GM12878 (cell line): ENCODE measurements at regions not wholly inside any gene's neighbourhood (a gene's known extent, or its start where the extent isn't known, plus 50 kb on each side); places are given as distances from the start of the nearest gene placed in this dataset.

Experiments
- ATAC-seq: fragments of 200-7000 bp; cut with Tn5 transposase; 3 replicates; pipeline ENCODE4 v1.9.1; 2020; ENCODE audit warnings: mild to moderate bottlenecking, moderate library complexity
- BruUV-seq: library from RNA; stranded (reverse); fragments of 400-500 nt; replicated peaks from 2 replicates; lab custom pipeline; 2021; lab: Mats Ljungman, UMichigan
- CTCF ChIA-PET: fragments of 300-600 bp; sonication (Branson Sonifier 250); formaldehyde crosslinking; extraction: SDS; loops from one replicate; lab custom pipeline; 2021; ENCODE audit warnings: inconsistent platforms; lab: Yijun Ruan, JAX
- POLR2A ChIA-PET: fragments of 350-600 bp; formaldehyde crosslinking; extraction: SDS; loops from one replicate; lab custom pipeline; 2021; ENCODE audit warnings: inconsistent platforms; lab: Charles Lee
- RAD21 ChIA-PET: fragments of 300-600 bp; sonication (Branson Sonifier 250); formaldehyde crosslinking; loops from one replicate; lab custom pipeline; 2023; ENCODE audit warnings: antibody characterized with exemption; ENCODE audit not compliant: unreplicated experiment; lab: Charles Lee
- SMC1A ChIA-PET: fragments of 300-600 bp; sonication (Branson Sonifier 250); formaldehyde crosslinking; loops from one replicate; lab custom pipeline; 2023; ENCODE audit not compliant: unreplicated experiment, uncharacterized antibody; lab: Charles Lee
- DNase-seq: peaks from one replicate; pipeline ENCODE4 v3.0.0-alpha.2; 2011; ENCODE audit warnings: low read depth, low spot score
- FAIRE-seq: peaks from 3 replicates; lab custom pipeline; 2011; peaks lifted over from hg19 to GRCh38; lab: Jason Lieb, UNC
- H2AFZ ChIP-seq: 2 replicates; pipeline ENCODE4 v1.6.0; 2011; ENCODE audit warnings: low read depth, low read length, control low read depth; ENCODE audit not compliant: control insufficient read depth
- H3K27ac ChIP-seq: 2 replicates; pipeline ENCODE4 v1.5.1; 2011; ENCODE audit warnings: control low read depth; ENCODE audit not compliant: control insufficient read depth, insufficient read depth
- H3K27me3 ChIP-seq, 2 experiments: replicated peaks in 1 of 2; 2 replicates each; pipeline versions ENCODE4 v1.6.0 to v1.6.1; 2011; ENCODE audit warnings: low read length in 1 of 2; ENCODE audit not compliant: control insufficient read depth in 2 of 2, insufficient read depth in 2 of 2
- H3K36me3 ChIP-seq, 2 experiments: 2 replicates each; pipeline ENCODE4 v1.5.1; 2011; ENCODE audit warnings: low read length in 1 of 2; ENCODE audit not compliant: control insufficient read depth in 2 of 2, insufficient read depth in 2 of 2
- H3K4me1 ChIP-seq: 2 replicates; pipeline ENCODE4 v1.6.1; 2011; ENCODE audit warnings: mild to moderate bottlenecking, low read length, moderate library complexity, mixed read lengths; ENCODE audit not compliant: control insufficient read depth, insufficient read depth
- H3K4me2 ChIP-seq: 2 replicates; pipeline ENCODE4 v1.6.0; 2011; ENCODE audit warnings: control low read depth; ENCODE audit not compliant: control insufficient read depth, insufficient read depth
- H3K4me3 ChIP-seq: fragments of 200-600 bp; sonication (generic); 2 replicates; pipeline ENCODE4 v1.5.1; 2016
- H3K79me2 ChIP-seq: 2 replicates; pipeline ENCODE4 v1.6.0; 2011; ENCODE audit warnings: low read length; ENCODE audit not compliant: control insufficient read depth, insufficient read depth
- H3K9ac ChIP-seq: 2 replicates; pipeline ENCODE4 v1.8.0; 2011; ENCODE audit warnings: low read length, control low read depth, mixed read lengths; ENCODE audit not compliant: control insufficient read depth, insufficient read depth
- H3K9me3 ChIP-seq: replicated peaks from 3 replicates; pipeline ENCODE4 v1.5.1; 2011; ENCODE audit warnings: mild to moderate bottlenecking, low read length; ENCODE audit not compliant: control insufficient read depth, insufficient read depth
- H4K20me1 ChIP-seq: 2 replicates; pipeline ENCODE4 v1.6.0; 2011; ENCODE audit not compliant: control insufficient read depth, insufficient read depth
- CBFB ChIP-seq: IDR thresholded peaks from 2 replicates; pipeline ENCODE4 v1.6.1; 2016; ENCODE audit warnings: antibody characterized with exemption, low read depth
- ESRRA ChIP-seq: IDR thresholded peaks from 2 replicates; pipeline ENCODE4 v1.6.1; 2012; ENCODE audit warnings: mild to moderate bottlenecking, low read length, improper control_type of control experiment
- EZH2 ChIP-seq: IDR thresholded peaks from 2 replicates; pipeline ENCODE4 v1.6.1; 2012; ENCODE audit warnings: low read depth, mild to moderate bottlenecking, control low read depth, inconsistent platforms, low read length, borderline replicate concordance; ENCODE audit not compliant: control insufficient read depth
- HDAC2 ChIP-seq: fragments of 200-600 bp; sonication (generic); IDR thresholded peaks from 2 replicates; pipeline ENCODE4 v1.6.1; 2017
- HDGF ChIP-seq: fragments of 450-650 bp; IDR thresholded peaks from 2 replicates; pipeline ENCODE4 v1.6.1; 2016; ENCODE audit warnings: antibody characterized with exemption
- KAT2A ChIP-seq: conservative IDR thresholded peaks from 2 replicates; pipeline ENCODE4 v1.6.1; 2011; ENCODE audit warnings: low read depth, low read length; ENCODE audit not compliant: control insufficient read depth
- PAX8 ChIP-seq: fragments of 450-650 bp; IDR thresholded peaks from 2 replicates; pipeline ENCODE4 v1.6.1; 2017; ENCODE audit warnings: mild to moderate bottlenecking, moderate library complexity
- ZNF217 ChIP-seq: fragments of 450-650 bp; IDR thresholded peaks from 2 replicates; pipeline ENCODE4 v1.6.1; 2017; ENCODE audit warnings: antibody characterized with exemption, mild to moderate bottlenecking
- ZSCAN29 ChIP-seq: fragments of 450-650 bp; IDR thresholded peaks from 2 replicates; pipeline ENCODE4 v1.6.1; 2017; ENCODE audit warnings: mild to moderate bottlenecking, moderate library complexity
- WGBS: methylation state at CpG from one replicate; pipeline ENCODE4 v1.1.6; 2016; ENCODE audit warnings: low lambda C conversion rate; ENCODE audit not compliant: insufficient replicate concordance, insufficient coverage; ENCODE audit errors: missing lambda C conversion rate; 5-methylcytosine and 5-hydroxymethylcytosine counted together
- in situ Hi-C: fragments of 300-500 bp; cut with MboI; formaldehyde crosslinking; loops from 9 replicates; pipeline ENCODE4 v1.14.3; 2018; ENCODE audit warnings: mixed read lengths
- intact Hi-C: fragments of 100-400 bp; cut with micrococcal nuclease; formaldehyde crosslinking; loops from one replicate; pipeline ENCODE4 v1.14.2; 2022; ENCODE audit not compliant: unreplicated experiment
- TF ChIP-seq, protein P1 (sequence below): IDR thresholded peaks from 2 replicates; pipeline ENCODE4 v1.6.1; 2011; ENCODE audit warnings: low read depth, mild to moderate bottlenecking, low read length, moderate library complexity, borderline replicate concordance; ENCODE audit errors: extremely low read depth
- TF ChIP-seq, protein P2 (sequence below): IDR thresholded peaks from 2 replicates; pipeline ENCODE4 v1.6.1; 2012; ENCODE audit warnings: mild to moderate bottlenecking, low read depth, low read length
- TF ChIP-seq, protein P3 (sequence below): IDR thresholded peaks from 2 replicates; pipeline ENCODE4 v1.6.1; 2011; ENCODE audit warnings: low read depth, low read length, improper control_type of control experiment, borderline replicate concordance

DNA sequence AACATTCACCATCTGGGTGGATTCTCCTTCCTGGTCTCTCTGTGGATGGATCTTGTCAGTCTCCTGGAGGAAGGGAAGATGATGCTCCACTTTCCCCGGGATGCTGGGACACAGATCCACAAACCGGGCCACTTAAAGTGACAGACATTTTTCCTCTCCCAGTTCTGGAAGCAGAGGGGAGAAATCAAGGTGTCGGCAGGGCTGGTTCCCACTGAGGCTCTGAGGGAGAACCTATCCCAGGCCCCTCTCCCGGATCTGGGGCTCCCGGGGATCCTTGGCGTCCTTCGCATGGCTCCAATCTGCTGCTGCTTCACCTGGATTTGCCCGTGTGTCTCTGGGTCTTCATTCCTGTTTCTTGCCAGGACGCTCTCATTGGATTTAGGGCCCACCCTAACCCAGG, 263.1 kb upstream of the TNRC6C start:
- RAD21 ChIA-PET, result no interaction called here
- CTCF ChIA-PET, result no interaction called here
- H3K79me2 ChIP-seq, result no peaks in the 10 kb centered on the region
- BruUV-seq, result no TSS peak
- H3K4me3 ChIP-seq, result no peak overlapping the region
- peaks cover 5% of the 10 kb centered on the region for H3K4me1 ChIP-seq
- intact Hi-C loops, result no loop called here
- 31% methylated on average over 9 of the region's 9 CpGs for WGBS
- no peak overlapping the region for H3K4me2 ChIP-seq
- H2AFZ ChIP-seq, result no peak overlapping the region
- H3K9me3 ChIP-seq, result no peaks in the 10 kb centered on the region; the same call in 2 of the 3 replicates
- SMC1A ChIA-PET, result no interaction called here
- ATAC-seq, result no peak
- peaks cover 1 to 2% of the 10 kb centered on the region in 2 experiments; a peak in 3 of 4 replicates for H3K27me3 ChIP-seq
- no peaks in the 10 kb centered on the region for H3K36me3 ChIP-seq
- in situ Hi-C loops, result no loop called here
- no peak overlapping the region for H3K9ac ChIP-seq
- POLR2A ChIA-PET, result no interaction called here
- no peak for DNase-seq
- TF ChIP-seq KAT2A (no peak), ZNF217 (no peak), HDAC2 (no peak), ESRRA (no peak), CBFB (no peak)
- TF ChIP-seq, protein P1, sequence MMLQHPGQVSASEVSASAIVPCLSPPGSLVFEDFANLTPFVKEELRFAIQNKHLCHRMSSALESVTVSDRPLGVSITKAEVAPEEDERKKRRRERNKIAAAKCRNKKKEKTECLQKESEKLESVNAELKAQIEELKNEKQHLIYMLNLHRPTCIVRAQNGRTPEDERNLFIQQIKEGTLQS, result no peak
- TF ChIP-seq, all 136 proteins: peak for 0
- Histone ChIP-seq H3K27ac (no peak overlapping the region), H4K20me1 (no peaks in the 10 kb centered on the region)
- FAIRE-seq, result no peak

- no peak overlapping the region for H3K9ac ChIP-seq
- no peaks in the 10 kb centered on the region for H3K79me2 ChIP-seq
- no peak overlapping the region for H3K27ac ChIP-seq
- H2AFZ ChIP-seq, result no peak overlapping the region
- ChIA-PET CTCF (interaction anchor here (0.6 kb wide), 1 partner anchor 111 kb away, joined by 3 read pairs; no protein-coding TSS in a partner anchor), SMC1A (no interaction called here), RAD21 (no interaction called here), POLR2A (no interaction called here)
- no peaks in the 10 kb centered on the region for H3K36me3 ChIP-seq
- no TSS peak for BruUV-seq
- no peaks in the 10 kb centered on the region; the same call in 1 of the 2 replicates for H3K4me1 ChIP-seq
- H3K9me3 ChIP-seq, result peaks cover 1% of the 10 kb centered on the region; the same call in 1 of the 3 replicates
- ATAC-seq, result no peak
- intact Hi-C loops, result no loop called here
- H3K4me2 ChIP-seq, result no peak overlapping the region
- no peak for DNase-seq
- WGBS, result 48% methylated on average over 16 of the region's 26 CpGs
- peaks cover 1 to 2% of the 10 kb centered on the region in 2 experiments; a peak in 3 of 4 replicates for H3K27me3 ChIP-seq
- H4K20me1 ChIP-seq, result no peaks in the 10 kb centered on the region
- no peak overlapping the region for H3K4me3 ChIP-seq
- no peak for FAIRE-seq
- in situ Hi-C loops, result no loop called here
- TF ChIP-seq EZH2, result no peak
- TF ChIP-seq, protein P2, sequence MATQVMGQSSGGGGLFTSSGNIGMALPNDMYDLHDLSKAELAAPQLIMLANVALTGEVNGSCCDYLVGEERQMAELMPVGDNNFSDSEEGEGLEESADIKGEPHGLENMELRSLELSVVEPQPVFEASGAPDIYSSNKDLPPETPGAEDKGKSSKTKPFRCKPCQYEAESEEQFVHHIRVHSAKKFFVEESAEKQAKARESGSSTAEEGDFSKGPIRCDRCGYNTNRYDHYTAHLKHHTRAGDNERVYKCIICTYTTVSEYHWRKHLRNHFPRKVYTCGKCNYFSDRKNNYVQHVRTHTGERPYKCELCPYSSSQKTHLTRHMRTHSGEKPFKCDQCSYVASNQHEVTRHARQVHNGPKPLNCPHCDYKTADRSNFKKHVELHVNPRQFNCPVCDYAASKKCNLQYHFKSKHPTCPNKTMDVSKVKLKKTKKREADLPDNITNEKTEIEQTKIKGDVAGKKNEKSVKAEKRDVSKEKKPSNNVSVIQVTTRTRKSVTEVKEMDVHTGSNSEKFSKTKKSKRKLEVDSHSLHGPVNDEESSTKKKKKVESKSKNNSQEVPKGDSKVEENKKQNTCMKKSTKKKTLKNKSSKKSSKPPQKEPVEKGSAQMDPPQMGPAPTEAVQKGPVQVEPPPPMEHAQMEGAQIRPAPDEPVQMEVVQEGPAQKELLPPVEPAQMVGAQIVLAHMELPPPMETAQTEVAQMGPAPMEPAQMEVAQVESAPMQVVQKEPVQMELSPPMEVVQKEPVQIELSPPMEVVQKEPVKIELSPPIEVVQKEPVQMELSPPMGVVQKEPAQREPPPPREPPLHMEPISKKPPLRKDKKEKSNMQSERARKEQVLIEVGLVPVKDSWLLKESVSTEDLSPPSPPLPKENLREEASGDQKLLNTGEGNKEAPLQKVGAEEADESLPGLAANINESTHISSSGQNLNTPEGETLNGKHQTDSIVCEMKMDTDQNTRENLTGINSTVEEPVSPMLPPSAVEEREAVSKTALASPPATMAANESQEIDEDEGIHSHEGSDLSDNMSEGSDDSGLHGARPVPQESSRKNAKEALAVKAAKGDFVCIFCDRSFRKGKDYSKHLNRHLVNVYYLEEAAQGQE, result no peak
- no peak for TF ChIP-seq PAX8
- TF ChIP-seq ZSCAN29, result no peak
- TF ChIP-seq HDGF, result no peak
- TF ChIP-seq, protein P3, sequence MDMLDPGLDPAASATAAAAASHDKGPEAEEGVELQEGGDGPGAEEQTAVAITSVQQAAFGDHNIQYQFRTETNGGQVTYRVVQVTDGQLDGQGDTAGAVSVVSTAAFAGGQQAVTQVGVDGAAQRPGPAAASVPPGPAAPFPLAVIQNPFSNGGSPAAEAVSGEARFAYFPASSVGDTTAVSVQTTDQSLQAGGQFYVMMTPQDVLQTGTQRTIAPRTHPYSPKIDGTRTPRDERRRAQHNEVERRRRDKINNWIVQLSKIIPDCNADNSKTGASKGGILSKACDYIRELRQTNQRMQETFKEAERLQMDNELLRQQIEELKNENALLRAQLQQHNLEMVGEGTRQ, result no peak
Observed at GRCh38 chr17:77696151-77696720, 262.3 kb upstream of the TNRC6C start.
